Endodermal cell (in vitro differentiated cells): ENCODE measurements at regions not wholly inside any gene's neighbourhood (a gene's known extent, or its start where the extent isn't known, plus 50 kb on each side); places are given as distances from the start of the nearest gene placed in this dataset.

ENCODE experiments used
- DNase-seq: peaks from one replicate; pipeline ENCODE4 v3.0.0-alpha.2; 2017
- H3K27ac ChIP-seq: 2 replicates; pipeline ENCODE4 v1.5.1; 2013; ENCODE audit warnings: mild to moderate bottlenecking, low read depth, low read length, moderate library complexity
- H3K27me3 ChIP-seq: 2 replicates; pipeline ENCODE4 v1.6.1; 2013; ENCODE audit warnings: mild to moderate bottlenecking, low read length, moderate library complexity; ENCODE audit not compliant: insufficient read depth, control insufficient read depth, poor library complexity, severe bottlenecking
- H3K36me3 ChIP-seq: 2 replicates; pipeline ENCODE4 v1.7.0; 2013; ENCODE audit warnings: mild to moderate bottlenecking, low read length, moderate library complexity; ENCODE audit not compliant: control insufficient read depth, insufficient read depth
- H3K4me1 ChIP-seq: one replicate; pipeline ENCODE4 v1.7.0; 2013; ENCODE audit warnings: low read length; ENCODE audit not compliant: control insufficient read depth, insufficient read depth
- H3K4me3 ChIP-seq: 2 replicates; pipeline ENCODE4 v1.5.1; 2013; ENCODE audit warnings: mild to moderate bottlenecking, low read length, moderate library complexity
- H3K9ac ChIP-seq: 2 replicates; pipeline ENCODE4 v1.6.1; 2013; ENCODE audit warnings: mild to moderate bottlenecking, low read length, moderate library complexity; ENCODE audit not compliant: poor library complexity, severe bottlenecking; ENCODE audit errors: extremely low read depth
- H3K9me3 ChIP-seq: 2 replicates; pipeline ENCODE4 v1.6.1; 2013; ENCODE audit warnings: mild to moderate bottlenecking, low read length, moderate library complexity; ENCODE audit not compliant: control insufficient read depth
- H3K27ac Mint-ChIP-seq: 2 replicates; pipeline ENCODE4 v1.8.0; 2020; ENCODE audit warnings: mixed read lengths
- H3K27me3 Mint-ChIP-seq: 2 replicates; pipeline ENCODE4 v1.8.0; 2021; ENCODE audit warnings: mild to moderate bottlenecking, mixed read lengths; ENCODE audit not compliant: insufficient read depth
- H3K36me3 Mint-ChIP-seq: 2 replicates; pipeline ENCODE4 v1.8.0; 2020; ENCODE audit warnings: low read depth, mixed read lengths
- H3K4me1 Mint-ChIP-seq: 2 replicates; pipeline ENCODE4 v1.8.0; 2020; ENCODE audit warnings: mixed read lengths
- H3K4me3 Mint-ChIP-seq: 2 replicates; pipeline ENCODE4 v1.8.0; 2020; ENCODE audit warnings: mild to moderate bottlenecking, moderate library complexity, mixed read lengths
- H3K9me3 Mint-ChIP-seq: 2 replicates; pipeline ENCODE4 v1.8.0; 2020; ENCODE audit warnings: mild to moderate bottlenecking, mixed read lengths
- whole genome bisulfite sequencing, 2 experiments: methylation state at CpG; one replicate each; pipeline versions ENCODE4 v1.1.5 to v1.1.7; 2013; ENCODE audit warnings: missing lambda C conversion rate in 2 of 2, mixed read lengths in 1 of 2; ENCODE audit not compliant: insufficient coverage in 1 of 2, insufficient read length in 1 of 2; 5-methylcytosine and 5-hydroxymethylcytosine counted together
- TF ChIP-seq, protein P1 (sequence below): fragments of 200-600 bp; sonication (generic); conservative IDR thresholded peaks from 2 replicates; pipeline ENCODE4 v1.5.0; 2021; ENCODE audit warnings: antibody characterized with exemption, mild to moderate bottlenecking

DNA sequence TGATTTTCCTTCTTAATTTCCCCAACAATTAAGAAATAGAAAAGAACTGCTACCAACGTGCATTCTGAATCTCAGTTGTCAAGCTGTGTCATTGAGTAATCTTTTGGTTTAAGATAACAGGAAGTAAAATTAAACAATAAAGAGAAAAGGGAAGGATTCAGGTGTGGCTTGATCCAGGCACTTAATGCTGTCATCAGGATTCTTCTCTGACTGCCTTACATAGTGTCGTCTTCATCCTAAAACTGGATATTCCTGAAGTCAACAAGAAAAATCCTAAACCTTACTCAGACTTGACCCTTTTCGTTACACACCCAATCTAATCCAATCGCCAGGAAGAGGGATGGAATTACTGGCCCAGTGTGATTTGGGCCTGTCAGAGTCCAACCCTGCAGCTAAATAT, 443.8 kb downstream of the MED13L start:
- Mint-ChIP-seq H3K27me3 (no peaks in the 10 kb centered on the region), H3K27ac (no peak overlapping the region), H3K4me3 (no peak overlapping the region), H3K36me3 (no peaks in the 10 kb centered on the region), H3K4me1 (no peaks in the 10 kb centered on the region), H3K9me3 (no peaks in the 10 kb centered on the region)
- WGBS, 2 experiments, result 91 to 100% methylated on average over 1 to 4 of the region's 4 CpGs
- TF ChIP-seq, protein P1, sequence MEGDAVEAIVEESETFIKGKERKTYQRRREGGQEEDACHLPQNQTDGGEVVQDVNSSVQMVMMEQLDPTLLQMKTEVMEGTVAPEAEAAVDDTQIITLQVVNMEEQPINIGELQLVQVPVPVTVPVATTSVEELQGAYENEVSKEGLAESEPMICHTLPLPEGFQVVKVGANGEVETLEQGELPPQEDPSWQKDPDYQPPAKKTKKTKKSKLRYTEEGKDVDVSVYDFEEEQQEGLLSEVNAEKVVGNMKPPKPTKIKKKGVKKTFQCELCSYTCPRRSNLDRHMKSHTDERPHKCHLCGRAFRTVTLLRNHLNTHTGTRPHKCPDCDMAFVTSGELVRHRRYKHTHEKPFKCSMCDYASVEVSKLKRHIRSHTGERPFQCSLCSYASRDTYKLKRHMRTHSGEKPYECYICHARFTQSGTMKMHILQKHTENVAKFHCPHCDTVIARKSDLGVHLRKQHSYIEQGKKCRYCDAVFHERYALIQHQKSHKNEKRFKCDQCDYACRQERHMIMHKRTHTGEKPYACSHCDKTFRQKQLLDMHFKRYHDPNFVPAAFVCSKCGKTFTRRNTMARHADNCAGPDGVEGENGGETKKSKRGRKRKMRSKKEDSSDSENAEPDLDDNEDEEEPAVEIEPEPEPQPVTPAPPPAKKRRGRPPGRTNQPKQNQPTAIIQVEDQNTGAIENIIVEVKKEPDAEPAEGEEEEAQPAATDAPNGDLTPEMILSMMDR, result no peak
- Histone ChIP-seq H3K36me3 (no peaks in the 10 kb centered on the region), H3K9ac (no peak overlapping the region), H3K27me3 (no peaks in the 10 kb centered on the region), H3K9me3 (no peaks in the 10 kb centered on the region), H3K27ac (no peak overlapping the region), H3K4me1 (no peaks in the 10 kb centered on the region), H3K4me3 (no peak overlapping the region)
- no peak for DNase-seq

DNA sequence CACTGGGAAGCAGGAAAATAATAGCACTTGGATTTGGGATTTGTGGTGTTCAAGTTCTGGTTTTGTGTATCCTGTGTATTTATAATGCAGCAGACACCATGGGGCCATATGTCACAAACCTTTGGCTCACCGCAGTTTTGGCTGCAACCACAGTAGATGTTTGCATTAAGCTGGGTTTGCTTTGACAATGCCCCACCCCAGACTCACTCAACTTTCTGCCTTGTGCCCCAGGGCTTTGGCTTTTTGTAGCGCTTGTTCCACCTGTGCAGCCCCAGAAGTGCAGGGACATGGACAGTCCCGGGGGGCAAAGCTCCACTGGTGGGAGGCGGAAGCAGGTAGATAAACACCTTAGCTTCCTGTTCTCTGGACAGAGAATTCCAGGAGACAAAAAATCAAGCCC, 446.9 kb downstream of the MED13L start:
- no peak overlapping the region for H3K4me3 Mint-ChIP-seq
- H3K27ac ChIP-seq, result no peak overlapping the region
- H3K36me3 ChIP-seq, result no peaks in the 10 kb centered on the region
- H3K4me3 ChIP-seq, result no peak overlapping the region
- H3K4me1 Mint-ChIP-seq, result no peaks in the 10 kb centered on the region
- no peaks in the 10 kb centered on the region for H3K9me3 ChIP-seq
- no peaks in the 10 kb centered on the region for H3K27me3 ChIP-seq
- no peaks in the 10 kb centered on the region for H3K36me3 Mint-ChIP-seq
- no peak overlapping the region for H3K9ac ChIP-seq
- TF ChIP-seq, protein P1, result no peak
- 94 to 95% methylated on average over 2 to 4 of the region's 4 CpGs for whole genome bisulfite sequencing, 2 experiments
- H3K27me3 Mint-ChIP-seq, result no peaks in the 10 kb centered on the region
- H3K27ac Mint-ChIP-seq, result no peak overlapping the region
- H3K4me1 ChIP-seq, result no peaks in the 10 kb centered on the region
- DNase-seq, result no peak
- no peaks in the 10 kb centered on the region for H3K9me3 Mint-ChIP-seq

DNA sequence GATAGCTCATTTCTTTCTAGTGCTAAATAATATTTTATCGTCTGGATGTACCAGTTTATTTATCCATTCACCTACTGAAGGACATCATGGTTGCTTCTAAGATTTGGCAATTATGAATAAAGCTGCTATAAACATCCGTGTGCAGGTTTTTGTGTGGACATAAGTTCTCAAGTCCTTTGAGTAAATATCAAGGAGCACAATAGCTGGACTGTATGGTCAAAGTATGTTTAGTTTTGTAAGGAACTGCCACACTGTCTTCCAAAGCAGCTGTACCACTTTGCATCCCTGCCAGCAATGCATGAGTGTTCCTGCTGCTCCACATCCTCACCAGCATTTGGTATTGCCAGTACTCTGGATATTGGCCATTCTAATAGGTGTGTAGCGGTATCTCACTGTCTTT, 447.4 kb downstream of the MED13L start:
- 95 to 100% methylated on average over 1 to 3 of the region's 3 CpGs for WGBS, 2 experiments
- H3K27ac Mint-ChIP-seq, result no peak overlapping the region
- no peaks in the 10 kb centered on the region for H3K36me3 ChIP-seq

More for the DNA sequence above, 447.4 kb downstream of the MED13L start:
- H3K4me1 ChIP-seq, result no peaks in the 10 kb centered on the region
- H3K4me3 ChIP-seq, result no peak overlapping the region
- TF ChIP-seq, protein P1, result no peak
- Mint-ChIP-seq H3K36me3 (no peaks in the 10 kb centered on the region), H3K4me1 (no peaks in the 10 kb centered on the region), H3K9me3 (peaks cover 2% of the 10 kb centered on the region), H3K4me3 (no peak overlapping the region), H3K27me3 (no peaks in the 10 kb centered on the region)
- no peak overlapping the region for H3K27ac ChIP-seq
- no peak for DNase-seq
- no peak overlapping the region for H3K9ac ChIP-seq
- no peaks in the 10 kb centered on the region for H3K27me3 ChIP-seq
- peaks cover 4% of the 10 kb centered on the region for H3K9me3 ChIP-seq
